ENCODE measurements at regions not wholly inside any gene's neighbourhood (a gene's known extent, or its start where the extent isn't known, plus 50 kb on each side); places are given as distances from the start of the nearest gene placed in this dataset.

DNA sequence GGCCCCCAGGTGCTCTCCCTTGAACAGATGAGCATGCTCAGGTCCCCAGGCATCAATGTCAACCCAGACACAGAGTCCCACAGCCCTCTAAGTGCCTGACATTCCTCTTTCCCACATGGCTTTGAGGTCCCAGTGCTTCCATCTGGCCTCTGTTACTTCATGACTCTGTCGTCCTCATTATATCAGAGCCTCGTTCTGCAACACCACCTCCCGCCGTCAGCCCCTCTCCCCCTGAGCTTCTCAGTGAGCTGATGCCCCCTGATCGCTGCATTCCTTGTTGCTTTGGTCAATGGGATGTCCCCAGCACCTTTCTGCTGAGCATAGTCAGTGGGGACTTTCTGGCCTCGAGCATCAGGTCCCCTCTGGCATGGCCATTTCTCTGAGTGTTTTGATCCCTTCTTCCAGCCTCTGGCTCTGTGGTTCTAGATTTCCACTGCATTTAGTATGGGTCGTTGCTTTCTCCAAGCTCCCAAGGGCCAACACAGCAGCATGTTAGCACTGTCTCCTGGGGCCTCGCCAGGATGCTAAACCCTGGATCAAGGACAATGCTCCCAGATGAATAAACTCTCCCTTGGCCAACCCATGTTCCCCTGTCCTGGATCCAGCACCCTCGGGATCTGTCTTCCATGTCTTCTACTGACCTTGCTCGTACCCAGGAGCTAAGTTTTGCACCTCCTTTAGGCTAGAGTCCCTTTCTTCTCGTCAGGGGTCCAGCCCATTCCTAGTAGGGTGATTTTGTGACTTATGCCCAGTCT is 143.2 kb upstream of the TWIST2 start:
- TF ChIP-seq, protein P1, sequence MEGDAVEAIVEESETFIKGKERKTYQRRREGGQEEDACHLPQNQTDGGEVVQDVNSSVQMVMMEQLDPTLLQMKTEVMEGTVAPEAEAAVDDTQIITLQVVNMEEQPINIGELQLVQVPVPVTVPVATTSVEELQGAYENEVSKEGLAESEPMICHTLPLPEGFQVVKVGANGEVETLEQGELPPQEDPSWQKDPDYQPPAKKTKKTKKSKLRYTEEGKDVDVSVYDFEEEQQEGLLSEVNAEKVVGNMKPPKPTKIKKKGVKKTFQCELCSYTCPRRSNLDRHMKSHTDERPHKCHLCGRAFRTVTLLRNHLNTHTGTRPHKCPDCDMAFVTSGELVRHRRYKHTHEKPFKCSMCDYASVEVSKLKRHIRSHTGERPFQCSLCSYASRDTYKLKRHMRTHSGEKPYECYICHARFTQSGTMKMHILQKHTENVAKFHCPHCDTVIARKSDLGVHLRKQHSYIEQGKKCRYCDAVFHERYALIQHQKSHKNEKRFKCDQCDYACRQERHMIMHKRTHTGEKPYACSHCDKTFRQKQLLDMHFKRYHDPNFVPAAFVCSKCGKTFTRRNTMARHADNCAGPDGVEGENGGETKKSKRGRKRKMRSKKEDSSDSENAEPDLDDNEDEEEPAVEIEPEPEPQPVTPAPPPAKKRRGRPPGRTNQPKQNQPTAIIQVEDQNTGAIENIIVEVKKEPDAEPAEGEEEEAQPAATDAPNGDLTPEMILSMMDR (IDR thresholded peaks at IDR 0.05; ENCODE audit: borderline replicate concordance, extremely low read depth, low read length, poor library complexity, severe bottlenecking), result no peak
- TF ChIP-seq EZH2 (IDR thresholded peaks at IDR 0.05; ENCODE audit: borderline replicate concordance, low read depth, low read length, severe bottlenecking), result no peak

Data from DND-41 (cell line).